GM21619 (cell line): ENCODE measurements at regions not wholly inside any gene's neighbourhood (a gene's known extent, or its start where the extent isn't known, plus 50 kb on each side); places are given as distances from the start of the nearest gene placed in this dataset.
"Not testable (repeated sequence)": the region's sequence is repeated elsewhere in the genome, so short reads cannot be mapped to it uniquely, and the experiment has no call there.

Experiments used
- ATAC-seq: cut with Tn5 transposase; IDR thresholded peaks from one replicate; pipeline ENCODE4 v1.9.1; 2021; ENCODE audit not compliant: unreplicated experiment

- ATAC-seq = no peak
Measured at GRCh38 chr18:28284132-28284531, 107.2 kb upstream of the CDH2 start.

GRCh38 chr18:28281400-28281799, 104.5 kb upstream of the CDH2 start:
- no peak for ATAC-seq

GRCh38 chr18:28269750-28270149, 92.8 kb upstream of the CDH2 start:
- ATAC-seq = no peak

DNA sequence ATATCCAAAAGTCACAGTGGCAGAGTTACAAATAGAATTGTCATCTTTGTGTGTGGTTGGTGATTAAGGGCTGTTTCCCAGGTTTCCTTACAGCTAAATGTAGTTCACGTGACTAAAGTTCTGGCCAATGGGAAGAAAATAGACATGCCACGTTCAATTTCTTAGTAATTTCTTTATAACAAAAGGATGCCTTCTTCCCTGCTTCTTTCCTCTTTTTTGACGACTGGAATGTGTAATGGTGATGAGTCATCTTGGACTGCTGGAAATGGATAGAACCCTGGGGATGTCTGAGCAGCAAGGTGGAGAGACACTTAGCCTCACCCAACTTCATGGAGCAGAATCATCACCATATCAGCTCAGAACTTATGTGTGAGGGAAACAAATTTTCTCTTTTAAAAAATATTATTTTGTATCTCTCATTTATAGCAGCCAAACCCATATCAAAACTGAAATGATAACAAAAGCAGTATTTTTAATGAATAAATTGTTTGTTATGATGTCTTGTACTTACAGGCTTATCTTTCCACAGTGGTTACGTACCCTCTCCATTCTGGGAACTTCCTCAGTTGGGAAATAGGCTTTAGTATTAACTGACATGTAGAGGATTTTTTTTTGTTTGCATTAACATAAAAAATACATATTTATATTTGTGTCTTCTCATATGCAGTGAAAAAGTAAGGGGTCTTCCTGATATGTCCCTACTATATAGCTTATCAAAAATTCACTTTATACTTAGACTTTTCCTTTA, 91.1 kb upstream of the CDH2 start:
- no peak for ATAC-seq

DNA sequence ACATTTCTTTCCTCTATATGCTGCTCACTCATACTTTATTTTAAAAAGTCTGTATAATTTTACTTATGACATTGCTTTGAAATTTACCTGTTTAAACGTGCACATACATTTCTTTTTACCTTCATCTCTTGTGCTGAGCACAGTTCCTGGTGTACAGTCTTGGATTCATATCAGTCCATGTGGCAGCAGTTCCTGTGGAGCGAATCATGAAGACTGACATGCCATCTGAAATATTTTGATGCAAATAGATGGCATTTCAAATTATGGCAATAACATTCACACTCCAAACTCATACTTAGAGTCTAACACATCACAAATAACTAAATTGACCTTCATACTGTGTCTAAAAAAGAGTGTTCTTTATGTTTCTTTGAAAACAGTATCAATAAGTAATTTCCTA, 90.3 kb upstream of the CDH2 start:
- no peak for ATAC-seq

DNA sequence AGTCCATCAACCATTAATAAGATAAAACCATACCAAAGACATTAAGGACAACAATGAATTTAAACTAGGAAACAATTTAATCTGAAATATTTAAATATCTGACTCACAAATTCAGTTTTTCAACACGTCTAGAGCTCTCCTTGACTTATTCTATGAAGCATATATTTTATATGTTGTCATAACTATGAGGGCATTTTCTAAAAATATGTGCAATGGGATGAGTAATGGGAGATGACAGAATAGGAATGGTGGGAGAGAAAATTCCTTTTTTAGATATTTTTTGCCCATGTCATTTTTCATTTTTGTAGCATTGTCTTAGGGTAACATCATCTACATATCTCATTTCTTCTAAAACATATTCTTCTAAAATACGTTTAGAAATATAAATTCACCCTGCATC, 79.2 kb upstream of the CDH2 start:
- ATAC-seq = no peak

- ATAC-seq = no peak
Measured at GRCh38 chr18:28248653-28249052, 71.7 kb upstream of the CDH2 start.

DNA sequence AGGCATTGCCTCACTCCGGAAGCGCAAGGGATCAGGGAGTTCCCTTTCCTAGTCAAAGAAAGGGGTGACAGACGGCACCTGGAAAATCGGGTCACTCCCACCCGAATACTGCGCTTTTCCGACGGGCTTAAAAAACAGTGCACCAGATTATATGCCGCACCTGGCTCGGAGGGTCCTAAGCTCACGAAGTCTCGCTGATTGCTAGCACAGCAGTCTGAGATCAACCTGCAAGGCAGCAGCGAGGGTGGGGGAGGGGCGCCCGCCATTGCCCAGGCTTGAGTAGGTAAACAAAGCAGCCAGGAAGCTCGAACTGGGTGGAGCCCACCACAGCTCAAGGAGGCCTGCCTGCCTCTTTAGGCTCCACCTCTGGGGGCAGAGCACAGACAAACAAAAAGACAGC, 63.7 kb upstream of the CDH2 start:
- not testable (repeated sequence) for ATAC-seq

DNA sequence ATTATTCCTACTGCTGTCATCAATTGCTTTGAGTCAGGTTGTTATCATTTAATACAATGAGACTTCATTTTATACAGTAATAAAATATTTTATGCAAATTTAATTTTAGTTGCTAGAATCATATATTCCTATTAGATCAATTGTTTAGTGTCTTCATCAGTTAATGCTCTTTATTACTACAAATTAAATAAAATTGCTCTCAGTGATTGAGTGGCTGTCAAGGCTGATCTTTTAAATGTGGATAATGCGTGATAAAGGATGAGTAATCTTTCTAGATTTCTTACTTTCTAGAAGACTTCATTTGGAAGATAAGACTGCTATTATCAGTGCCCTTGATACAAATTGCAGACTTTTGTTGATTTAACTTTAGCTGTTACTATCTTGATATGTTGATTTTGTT, 59.6 kb upstream of the CDH2 start:
- no peak for ATAC-seq
